Eye (tissue), 1 donor: ENCODE measurements at regions not wholly inside any gene's neighbourhood (a gene's known extent, or its start where the extent isn't known, plus 50 kb on each side); places are given as distances from the start of the nearest gene placed in this dataset.
"Not testable (repeated sequence)": the region's sequence is repeated elsewhere in the genome, so short reads cannot be mapped to it uniquely, and the experiment has no call there.

Experiments used
- DNase-seq: peaks from one replicate; pipeline ENCODE4 v3.0.0-alpha.2; 2015

DNA sequence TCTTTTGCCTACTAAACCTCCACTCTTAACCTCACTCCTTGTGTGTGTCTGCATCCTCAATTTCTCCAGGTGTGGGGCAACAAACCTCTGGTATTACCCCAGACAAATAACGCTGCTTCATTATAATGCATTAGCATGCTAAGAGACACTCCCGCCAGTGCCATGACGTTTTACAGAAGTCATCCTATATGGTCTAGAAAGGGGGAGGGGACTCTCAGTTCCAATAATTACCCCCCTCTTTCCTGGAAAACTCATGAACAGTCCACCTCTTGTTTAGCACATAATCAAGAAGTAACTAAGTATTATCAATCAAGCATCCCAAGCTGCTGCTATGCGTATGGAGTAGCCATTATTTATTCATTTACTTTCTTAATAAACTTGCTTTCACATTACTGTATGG lies 364.5 kb downstream of the TYW1 start:
- no peak for DNase-seq

DNA sequence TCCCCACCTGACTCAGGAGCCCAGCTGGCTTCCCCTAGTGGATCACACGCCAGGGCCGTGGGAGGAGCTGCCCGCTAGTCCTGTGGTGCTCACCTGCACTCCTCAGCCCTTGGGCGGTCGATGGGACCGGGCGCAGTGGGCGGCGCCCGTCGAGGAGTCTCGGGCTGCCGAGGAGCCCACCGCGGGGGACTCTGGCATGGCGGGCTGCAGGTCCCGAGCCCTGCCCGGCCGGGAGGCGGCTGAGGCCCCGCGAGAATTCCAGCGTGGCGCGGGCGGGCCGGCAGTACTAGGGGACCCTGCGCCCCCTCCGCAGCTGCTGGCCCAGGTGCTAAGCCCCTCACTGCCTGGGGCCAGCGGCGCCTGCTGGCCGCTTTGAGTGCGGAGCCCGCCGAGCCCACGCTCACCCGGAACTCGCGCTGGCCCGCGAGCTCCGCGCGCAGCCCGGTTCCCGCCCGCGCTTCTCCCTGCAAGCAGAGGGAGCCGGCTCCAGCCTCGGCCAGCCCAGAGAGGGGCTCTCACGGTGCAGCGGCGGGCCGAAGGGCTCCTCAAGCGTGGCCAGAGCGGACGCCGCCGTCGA lies 367.9 kb downstream of the TYW1 start:
- no peak for DNase-seq

DNA sequence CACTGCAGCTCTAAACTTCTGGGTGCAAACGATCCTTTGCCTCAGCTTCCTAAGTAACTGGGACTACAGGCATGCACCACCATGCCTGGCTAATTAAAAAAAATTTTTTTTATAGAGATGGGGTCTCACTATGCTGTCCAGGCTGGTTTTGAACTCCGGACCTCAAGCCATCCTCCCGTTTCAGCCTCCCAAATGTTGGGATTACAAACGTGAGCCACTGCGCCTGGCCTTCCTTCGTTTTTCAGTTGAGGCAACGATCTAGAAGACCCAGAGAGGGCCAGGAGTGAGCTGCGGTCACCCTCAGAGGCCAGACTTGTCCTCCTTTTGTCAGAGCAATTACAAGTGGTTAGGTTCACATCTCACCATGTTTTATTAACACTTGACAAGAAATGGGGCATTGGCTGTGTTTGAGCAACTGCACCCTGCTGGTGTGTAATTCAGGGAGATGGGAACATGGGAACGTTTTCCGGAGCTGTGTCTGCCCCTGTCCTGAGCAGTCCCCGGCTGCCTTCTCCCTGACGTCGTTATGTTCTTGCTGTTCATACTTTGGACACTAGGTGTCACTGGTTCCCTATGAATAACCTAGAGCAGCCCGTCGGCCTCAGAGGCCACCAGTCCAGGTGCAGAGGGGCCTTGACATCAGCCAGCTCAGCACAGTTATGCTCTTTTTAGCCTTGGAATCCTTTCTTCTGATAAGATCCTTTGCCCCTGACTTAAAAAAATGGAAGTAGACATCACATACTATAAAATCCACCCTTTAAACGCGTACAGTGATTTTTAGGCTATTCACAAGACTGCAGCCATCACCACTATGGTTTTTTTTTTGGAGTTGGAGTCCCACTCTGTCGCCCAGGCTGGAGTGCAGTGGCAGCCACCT lies 375.0 kb downstream of the TYW1 start:
- peak; percentile 97 for DNase-seq

DNA sequence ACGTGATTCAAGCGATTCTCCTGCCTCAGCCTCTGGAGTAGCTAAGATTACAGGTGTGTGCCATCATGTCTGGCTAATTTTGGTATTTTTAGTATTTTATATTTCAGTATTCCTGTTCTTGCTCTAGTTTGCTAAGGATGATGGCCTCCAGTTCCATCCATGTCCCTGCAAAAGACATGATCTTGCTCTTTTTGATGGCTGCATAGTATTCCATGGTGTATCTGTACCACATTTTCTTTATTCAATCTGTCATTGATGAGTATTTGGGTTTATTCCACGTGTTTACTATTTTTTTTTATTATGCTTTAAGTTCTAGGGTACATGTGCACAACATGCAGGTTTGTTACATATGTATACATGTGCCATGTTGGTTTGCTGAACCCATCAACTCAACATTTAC lies 376.8 kb downstream of the TYW1 start:
- not testable (repeated sequence) for DNase-seq

DNA sequence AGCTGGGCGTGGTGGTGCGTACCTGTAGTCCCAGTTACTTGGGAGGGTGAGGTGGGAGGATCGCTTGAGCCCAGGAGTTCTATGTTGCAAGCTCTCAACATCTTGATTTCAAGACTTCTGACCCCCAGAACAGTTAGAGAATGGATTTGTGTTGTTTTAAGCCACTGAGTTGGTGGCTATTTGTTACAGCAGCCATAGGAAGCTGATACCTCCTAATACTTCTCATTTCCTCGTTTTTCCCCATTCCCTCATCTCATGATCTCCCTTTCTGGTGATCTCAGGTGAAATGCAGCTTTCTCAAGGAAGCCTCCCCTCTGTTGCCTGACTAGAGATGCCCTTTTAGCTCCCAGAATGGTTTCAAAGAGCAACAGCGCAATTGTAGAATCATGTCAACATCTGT lies 378.8 kb downstream of the TYW1 start:
- DNase-seq = no peak

DNA sequence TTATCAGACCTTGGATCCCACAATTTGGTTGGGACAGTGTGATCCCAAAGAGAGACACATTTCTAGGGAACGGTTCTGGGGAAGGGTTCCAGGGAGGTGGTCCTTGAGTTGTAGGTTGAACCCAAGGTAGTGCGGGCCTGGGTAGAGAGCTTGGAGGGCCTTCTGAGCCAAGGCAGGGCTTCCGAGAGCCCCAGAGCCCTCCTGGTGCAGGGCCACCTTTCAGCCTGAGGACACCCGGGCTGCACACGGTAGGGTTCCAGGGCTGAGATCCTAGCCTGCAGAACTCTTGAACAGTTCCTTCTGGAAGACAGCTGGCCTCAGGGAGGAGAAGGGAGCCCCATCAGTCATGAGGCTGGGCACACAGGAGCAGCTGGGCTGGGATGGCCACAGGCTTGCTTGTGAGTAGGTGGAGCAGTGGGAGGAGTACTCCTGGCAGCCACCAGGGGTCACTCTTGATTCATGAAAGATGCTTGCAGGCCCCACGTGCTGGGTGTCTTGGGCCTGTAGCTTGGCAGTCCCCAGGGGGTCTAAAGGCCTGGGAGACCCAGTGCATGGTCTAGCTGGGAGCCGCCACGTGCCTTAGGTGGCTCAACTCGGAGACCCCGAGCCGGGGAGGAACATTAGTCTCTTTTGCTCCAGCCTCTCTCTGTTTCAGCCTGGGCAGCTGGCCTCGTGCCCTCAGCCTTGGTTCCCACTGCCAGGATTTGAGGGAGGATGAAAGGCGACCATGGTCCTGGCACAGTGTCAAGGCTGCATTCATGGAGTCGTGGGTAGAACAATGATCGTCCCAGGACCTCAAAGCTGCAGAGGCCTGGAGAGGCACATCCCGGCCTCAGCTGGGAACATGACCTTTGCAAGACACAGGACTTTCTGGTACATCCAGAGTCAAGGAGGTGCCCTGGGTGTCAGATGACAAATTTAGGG lies 381.6 kb downstream of the TYW1 start:
- peak; percentile 94 for DNase-seq

DNA sequence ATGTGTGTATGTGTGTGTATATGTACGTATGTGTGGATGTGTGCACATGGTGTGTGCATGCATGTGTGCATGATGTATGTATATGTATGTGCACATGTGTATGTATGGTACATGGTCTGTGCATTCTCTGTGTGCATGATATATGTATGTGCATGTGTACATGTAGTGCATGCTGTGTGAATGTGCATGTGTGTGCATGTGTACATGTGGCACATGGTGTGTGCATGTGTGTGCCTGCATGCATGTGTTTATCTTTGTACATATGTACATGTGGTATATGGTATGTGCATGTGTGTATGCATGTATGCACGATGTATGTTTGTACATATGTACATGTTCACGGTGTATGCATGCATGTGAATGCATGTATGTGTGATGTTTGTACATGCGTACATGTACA lies 383.7 kb downstream of the TYW1 start:
- DNase-seq = no peak

DNA sequence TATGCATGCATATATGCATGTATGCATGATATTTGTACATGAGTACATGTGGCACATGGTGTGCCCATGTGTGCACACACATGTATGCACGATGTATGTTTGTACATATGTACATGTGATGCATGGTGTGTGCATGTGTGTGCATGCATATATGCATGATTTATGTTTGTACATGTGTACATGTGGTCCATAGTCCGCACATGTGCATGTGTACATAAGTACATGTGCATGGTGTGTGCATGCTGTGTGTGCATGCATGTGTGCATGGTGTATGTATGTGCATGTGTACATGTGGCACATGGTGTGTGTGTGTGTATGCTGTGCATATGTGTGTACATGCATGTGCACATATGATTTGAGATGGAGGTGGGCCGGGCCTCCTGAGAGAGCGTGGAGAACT lies 384.2 kb downstream of the TYW1 start:
- DNase-seq = no peak

DNA sequence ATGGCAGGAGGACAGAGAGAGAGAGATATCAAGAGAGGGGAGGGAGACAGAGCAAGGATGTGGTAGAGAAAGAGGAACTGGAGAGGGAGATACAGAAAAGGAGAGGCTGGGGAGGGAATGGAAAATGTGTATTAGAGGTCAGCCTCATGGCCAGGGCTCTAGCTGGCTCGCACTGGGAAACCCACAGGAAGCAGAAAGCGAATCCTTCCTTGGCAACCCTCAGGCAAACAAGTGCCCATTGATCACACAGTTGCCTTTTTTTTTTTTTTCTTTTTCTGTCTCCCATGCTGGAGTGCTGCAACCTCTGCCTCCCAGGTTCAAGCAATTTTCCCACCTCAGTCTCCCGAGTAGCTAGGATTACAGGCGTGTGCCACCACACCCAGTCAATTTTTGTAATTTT lies 391.2 kb downstream of the TYW1 start:
- DNase-seq = no peak

DNA sequence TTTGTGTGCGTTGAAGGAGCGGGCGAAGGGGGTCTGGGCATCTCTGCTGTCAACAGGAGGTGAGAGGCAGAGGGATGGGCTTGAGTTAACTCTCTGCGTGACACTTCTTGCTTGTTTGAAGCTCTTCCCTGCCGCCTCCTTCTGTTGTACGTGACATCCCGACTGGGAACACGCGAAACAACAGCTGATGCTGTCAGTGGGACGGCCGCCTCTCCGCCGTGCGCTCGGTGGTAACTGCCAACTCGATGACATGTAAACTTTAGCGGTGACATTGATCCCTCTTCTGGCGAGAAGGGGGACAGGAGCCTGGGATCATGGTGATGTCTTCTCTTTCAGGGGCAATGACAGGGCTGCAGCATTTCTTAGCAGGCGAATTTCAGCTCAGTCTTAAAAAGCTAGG lies 394.5 kb downstream of the TYW1 start:
- peak; percentile 64 for DNase-seq

DNA sequence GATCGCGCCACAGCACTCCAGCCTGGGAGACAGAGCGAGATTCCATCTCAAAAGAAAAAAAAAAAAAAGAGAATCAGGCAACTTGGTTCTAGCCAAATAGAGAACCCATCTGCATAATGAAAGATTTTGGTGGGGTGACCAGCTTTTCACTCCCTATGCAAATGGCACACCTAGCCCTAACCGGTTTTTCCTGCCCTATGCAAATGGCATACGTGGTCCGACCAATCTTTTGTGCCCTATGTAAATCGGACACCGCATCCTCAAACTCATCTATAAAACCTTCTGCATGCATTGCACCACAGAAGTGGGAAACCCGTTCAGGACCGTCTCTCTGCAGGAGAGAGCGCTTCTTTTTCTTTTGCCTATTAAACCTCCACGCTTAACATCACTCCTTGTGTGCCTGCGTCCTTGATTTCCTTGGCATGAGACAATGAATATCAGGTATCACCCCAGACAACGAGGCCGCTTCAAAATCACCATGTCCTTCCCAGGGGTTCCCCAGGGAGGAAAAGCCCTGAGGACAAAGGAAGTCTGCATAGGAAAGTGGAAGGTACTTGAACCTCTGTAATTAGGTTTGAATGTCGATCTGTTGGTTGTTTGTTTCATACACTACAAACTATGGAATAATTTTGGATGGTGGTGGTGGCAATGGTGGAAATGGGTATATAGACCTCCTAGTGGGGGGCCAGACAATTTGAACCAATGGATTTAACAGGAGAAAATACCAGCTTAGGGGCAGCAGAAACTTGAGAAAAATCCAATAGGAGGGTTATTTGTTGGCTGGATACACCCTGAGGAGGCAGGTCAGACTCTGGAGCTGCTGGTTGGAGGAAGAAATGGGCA lies 396.2 kb downstream of the TYW1 start:
- no peak for DNase-seq

DNA sequence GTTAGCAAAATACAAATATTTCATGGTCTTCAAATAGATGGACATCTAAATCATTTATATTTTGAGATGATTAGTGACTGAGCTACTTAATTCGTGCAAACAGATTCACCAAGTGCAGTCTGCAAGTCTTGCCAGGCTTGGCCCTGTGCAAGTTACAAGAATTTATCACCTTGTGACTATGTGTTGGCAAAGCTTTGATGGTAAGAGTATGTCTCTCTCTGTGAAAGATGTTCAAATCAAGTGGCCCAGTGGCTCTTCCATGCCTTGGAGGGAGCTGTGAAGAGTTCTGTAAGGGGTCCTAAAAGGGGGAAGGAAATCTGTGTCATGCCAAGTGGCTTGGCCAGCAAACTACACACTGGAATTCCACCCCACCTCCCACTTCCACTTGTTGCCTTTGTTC lies 397.3 kb downstream of the TYW1 start:
- no peak for DNase-seq

DNA sequence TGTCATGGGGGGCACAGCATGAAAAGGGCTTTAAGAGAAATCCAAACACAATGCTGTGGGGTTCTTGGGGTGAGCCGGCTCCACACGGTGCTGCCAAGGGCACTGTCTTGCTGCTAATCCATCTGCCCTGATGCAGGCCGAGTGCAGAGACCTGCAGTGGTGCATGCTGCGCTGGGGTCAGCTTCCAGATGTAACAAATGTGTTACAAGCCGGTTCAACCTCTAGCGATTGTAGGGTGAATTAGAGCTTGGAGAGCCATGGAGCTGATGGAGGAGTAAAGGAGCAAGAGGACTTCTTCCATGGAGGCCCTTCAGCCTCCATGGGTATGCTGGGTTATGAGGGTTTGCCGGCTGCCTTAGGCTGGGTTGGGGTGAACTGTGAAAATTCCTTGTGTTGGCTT lies 402.3 kb downstream of the TYW1 start:
- DNase-seq = no peak

DNA sequence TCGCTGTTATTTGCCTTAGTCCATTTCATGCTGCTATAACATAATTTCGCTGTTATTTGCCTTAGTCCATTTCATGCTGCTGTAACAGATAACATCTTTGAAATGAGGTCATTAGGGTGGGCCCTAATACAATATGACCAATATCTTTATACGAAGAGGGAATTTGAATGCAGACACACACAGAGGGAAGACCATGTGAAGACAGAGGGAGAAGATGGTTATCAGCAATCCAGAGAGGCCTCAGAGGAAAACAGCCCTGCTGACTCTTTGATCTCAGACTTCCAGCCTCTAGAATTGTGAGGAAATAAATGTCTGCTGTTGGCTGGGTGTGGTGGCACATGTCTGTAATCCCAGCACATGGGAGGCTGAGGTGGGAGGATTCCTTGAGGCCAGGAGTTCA lies 404.9 kb downstream of the TYW1 start:
- DNase-seq = no peak

DNA sequence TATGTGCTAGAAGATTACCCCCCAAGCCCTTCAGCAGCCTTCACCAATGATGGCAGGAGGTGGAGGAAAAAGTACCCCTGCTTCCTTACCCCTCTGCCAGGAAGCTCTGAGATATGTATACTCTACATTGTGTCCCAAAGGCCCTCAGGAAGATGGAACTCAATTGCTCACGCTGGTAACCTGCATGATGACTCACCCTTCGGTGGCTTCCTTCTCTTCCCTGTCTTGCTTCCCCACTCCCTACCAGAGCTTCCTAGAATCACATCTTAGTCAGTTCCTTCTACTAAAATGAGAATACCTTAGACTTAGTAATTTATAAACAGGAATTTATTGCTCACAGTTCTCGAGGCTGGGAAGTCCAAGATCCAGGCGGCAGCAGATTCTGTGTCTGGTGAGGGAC lies 405.6 kb downstream of the TYW1 start:
- DNase-seq = no peak

DNA sequence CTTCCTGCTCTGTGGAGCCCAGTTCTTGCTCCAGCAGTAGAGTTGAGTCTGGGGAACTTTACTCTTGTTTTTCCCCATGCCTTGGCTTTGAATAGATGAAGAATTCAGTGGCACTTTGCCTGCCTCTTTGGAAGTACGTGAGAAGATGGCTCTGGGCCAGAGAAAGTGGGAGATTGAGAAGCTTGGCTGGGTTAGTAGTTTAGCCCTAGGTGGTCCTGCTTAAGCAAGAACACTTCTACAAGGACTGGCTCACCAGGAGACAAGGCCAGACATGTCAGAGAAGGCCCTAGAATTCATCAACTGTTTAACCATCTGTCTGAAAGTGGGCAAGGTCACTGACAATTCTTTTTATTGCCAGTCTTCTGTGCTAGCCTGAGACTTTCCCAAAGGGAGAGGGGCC lies 410.3 kb downstream of the TYW1 start:
- peak; percentile 14 for DNase-seq

DNA sequence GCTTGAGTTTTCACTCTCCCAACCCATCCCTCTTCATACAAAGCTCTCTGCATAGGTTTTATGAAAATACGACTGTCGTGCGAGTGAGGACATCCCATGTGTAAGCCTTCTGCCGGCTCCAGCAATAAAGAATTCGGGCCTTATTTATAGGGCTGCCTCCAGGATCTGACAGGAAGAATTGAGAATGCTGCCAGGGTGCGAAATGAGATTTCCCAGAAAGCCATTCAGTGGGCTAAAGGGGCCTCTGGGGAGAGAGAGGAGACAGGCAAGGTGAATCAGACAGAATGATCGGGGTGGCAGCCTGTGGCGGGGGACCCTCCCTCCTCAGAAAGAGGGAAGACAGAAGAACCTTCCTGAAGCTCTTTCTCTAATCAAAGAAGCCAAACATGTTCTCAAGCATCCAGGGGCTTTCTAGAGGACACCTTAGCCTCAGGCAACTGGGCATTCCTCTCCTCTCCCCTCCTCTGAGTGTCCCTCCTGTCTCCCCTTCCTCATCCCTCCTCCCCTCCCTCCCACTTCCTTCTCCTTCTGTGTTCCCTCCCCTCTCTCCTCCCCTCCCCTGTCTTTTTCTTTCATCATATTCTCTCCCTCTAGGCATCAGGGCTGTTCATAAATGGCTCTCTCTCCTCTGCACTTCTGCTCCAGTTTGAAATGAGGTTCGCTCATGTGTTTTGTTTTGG lies 410.9 kb downstream of the TYW1 start:
- DNase-seq = peak; percentile 27

DNA sequence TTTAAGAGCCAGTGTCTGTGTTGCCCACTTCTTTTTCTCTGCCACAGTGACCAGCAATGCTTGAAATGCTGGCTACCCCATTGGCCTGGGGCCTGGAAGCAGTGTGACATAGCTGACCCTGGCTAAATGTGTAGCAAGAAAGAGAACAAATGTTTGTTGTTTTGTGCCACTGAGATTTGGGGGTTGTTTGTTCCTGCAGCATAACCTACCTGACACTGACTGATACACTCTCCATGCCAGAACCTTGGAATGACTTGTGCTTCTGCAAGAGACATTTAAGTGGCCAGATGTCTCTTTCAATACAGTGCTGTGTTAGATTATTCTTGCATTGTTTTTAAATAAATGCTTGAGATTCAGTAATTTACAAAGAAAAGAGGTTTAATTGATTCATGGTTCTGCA lies 411.5 kb downstream of the TYW1 start:
- DNase-seq = no peak

DNA sequence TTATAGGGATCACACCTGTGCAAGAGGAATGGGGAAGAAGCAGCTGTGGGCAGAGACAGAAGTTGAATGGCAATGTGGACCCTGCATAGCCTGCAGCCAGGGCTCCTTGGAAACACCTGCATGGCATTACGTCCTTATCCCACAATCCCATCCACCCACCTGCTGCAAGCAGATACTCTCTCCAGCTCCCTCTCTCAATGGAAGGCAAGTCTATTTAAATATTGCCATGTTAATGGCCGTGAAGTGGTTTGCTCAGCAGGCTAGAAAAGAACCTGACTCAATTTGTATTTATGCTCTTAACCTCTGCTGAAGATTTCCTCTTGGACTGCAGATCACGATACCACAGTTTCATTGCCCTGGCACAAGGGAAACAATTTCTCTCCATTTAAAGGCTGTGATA lies 417.0 kb downstream of the TYW1 start:
- DNase-seq = no peak

DNA sequence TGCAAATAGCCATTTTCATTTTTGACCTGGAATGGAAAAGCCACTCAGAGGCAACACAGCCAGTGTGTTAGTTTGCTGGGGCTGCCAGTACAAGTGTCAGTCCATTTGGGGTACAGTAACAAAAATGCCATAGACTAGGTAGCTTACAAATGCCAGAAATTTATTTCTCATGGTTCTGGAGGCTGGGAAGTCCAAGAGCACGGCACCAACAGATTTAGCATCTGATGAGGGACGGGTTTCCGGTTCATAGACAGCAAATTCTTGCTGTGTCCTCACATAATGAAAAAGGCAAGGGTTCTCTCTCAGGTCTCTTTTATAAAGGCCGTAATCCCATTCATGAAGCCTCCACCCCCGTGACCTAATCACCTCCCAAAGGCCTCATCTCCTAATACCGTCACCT lies 418.2 kb downstream of the TYW1 start:
- no peak for DNase-seq

DNA sequence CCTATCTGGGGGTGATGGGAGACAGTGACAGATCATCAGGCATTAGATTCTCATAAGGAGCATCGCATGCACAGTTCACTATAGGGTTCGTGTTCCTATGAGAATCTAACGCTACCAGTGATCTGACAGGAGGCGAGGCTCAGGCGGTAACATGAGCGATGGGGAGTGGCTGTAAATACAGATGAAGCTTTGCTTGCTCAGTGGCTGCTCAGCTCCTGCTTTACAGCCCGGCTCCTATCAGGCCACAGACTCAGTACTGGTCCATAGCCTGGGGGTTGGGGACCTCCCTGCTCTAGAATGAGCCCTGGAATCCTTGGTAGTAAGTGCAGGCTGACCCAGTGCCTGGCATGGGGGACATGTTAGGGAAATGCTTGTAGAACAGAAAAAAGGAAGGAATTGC lies 426.0 kb downstream of the TYW1 start:
- no peak for DNase-seq

DNA sequence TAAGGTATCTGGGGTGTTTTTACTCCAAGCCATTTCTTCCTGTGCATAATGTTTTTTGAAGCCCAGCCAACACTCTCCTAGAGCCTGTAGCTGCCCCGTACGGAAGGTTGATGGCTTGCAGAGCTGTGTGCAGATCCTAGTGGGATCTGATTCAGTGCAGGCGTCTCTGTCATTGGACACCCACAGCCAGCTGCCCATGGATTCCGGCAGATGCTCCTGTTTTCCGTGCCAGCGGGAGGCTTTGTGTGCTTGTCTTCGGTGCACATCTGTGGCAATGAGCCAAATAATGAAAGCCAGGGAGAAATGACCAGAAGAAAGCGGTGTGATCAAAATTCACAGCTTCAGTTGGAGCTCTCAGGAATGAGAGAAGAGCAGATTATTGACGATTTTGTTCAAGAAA lies 426.4 kb downstream of the TYW1 start:
- DNase-seq = no peak
